ENCODE measurements at regions not wholly inside any gene's neighbourhood (a gene's known extent, or its start where the extent isn't known, plus 50 kb on each side); places are given as distances from the start of the nearest gene placed in this dataset.

DNA sequence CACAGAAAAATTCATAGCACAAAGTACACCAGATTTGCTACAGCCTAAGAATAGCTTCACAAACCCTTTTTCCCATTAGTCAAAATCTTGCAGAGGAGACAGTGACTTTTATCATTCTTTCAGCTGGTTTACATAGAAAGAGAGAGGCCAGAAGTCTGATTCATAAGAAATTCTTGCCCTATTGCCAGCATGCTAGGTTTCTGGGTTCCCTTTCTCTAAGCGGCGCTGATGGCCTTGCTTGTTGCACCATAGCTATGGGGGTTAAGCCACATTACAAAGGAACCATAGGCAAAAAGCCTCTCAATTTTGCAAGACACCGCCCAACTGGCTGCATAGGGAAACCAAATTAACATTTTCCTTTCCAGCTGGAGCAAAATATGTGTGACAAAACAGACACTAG, 87.4 kb downstream of the ZNF467 start:
- no peak for TF ChIP-seq MEF2A (IDR thresholded peaks at IDR 0.05; ENCODE audit: borderline replicate concordance, low read depth)
- TF ChIP-seq RAD21 (IDR thresholded peaks at IDR 0.05; ENCODE audit: low read length), result no peak
- Histone ChIP-seq H3K4me3 (ENCODE audit: low read depth in 2 of 2, low read length in 1 of 2) (no peak overlapping the region), H3F3A (replicated peaks; ENCODE audit: insufficient read depth) (no peaks in the 10 kb centered on the region), H3K36me3 (replicated peaks in 1 of 2; ENCODE audit: control insufficient read depth in 1 of 2, insufficient read depth in 2 of 2, low read length in 1 of 2) (no peaks in the 10 kb centered on the region), H3K4me1 (ENCODE audit: control insufficient read depth in 1 of 2, insufficient read depth in 2 of 2, low read depth in 1 of 2, low read length in 1 of 2) (no peaks in the 10 kb centered on the region; a peak in 1 of 4 replicates), H3K9me3 (no peaks in the 10 kb centered on the region), H3K79me2 (ENCODE audit: insufficient read depth) (no peaks in the 10 kb centered on the region), H3K9ac (no peak overlapping the region), H3K27me3 (ENCODE audit: insufficient read depth) (no peaks in the 10 kb centered on the region; the same call in 1 of the 2 replicates), H2AFZ (ENCODE audit: low read depth) (no peak overlapping the region), H3K27ac (ENCODE audit: low read depth in 2 of 2, low read length in 1 of 2) (no peak overlapping the region), H4K20me1 (ENCODE audit: insufficient read depth) (no peaks in the 10 kb centered on the region), H3K9me2 (no peaks in the 10 kb centered on the region), H3K4me2 (no peak overlapping the region)
- no peak for DNase-seq
- ChIA-PET CTCF (interaction anchor here (0.7 to 2.7 kb wide), 5 partner anchors 16 to 56 kb away, joined by 3 to 12 read pairs (median 4); no protein-coding TSS in a partner anchor), POLR2A (interaction anchor here (0.6 kb wide), 1 partner anchor 14 kb away, joined by 4 read pairs; no protein-coding TSS in a partner anchor)
- WGBS (ENCODE audit: low lambda C conversion rate), result 47% methylated on average over 3 of the region's 3 CpGs

GRCh38 chr7:149685455-149685854, 87.9 kb downstream of the ZNF467 start:
- H2AFZ ChIP-seq (ENCODE audit: low read depth), result no peak overlapping the region
- 86% methylated on average over 3 of the region's 3 CpGs for WGBS (ENCODE audit: low lambda C conversion rate)
- ChIA-PET POLR2A (interaction anchor here (0.6 kb wide), 1 partner anchor 14 kb away, joined by 4 read pairs; no protein-coding TSS in a partner anchor), CTCF (interaction anchor here (0.6 to 2.7 kb wide), 6 partner anchors 9 to 57 kb away, joined by 3 to 12 read pairs (median 6); no protein-coding TSS in a partner anchor)
- H3K27me3 ChIP-seq (ENCODE audit: insufficient read depth), result no peaks in the 10 kb centered on the region; the same call in 1 of the 2 replicates
- H3K4me3 ChIP-seq (ENCODE audit: low read depth in 2 of 2, low read length in 1 of 2), result no peak overlapping the region
- H3K79me2 ChIP-seq (ENCODE audit: insufficient read depth), result no peaks in the 10 kb centered on the region
- H3K9me3 ChIP-seq, result no peaks in the 10 kb centered on the region
- H3K9me2 ChIP-seq, result no peaks in the 10 kb centered on the region
- H3K27ac ChIP-seq (ENCODE audit: low read depth in 2 of 2, low read length in 1 of 2), result no peak overlapping the region
- H3K9ac ChIP-seq, result no peak overlapping the region
- H3F3A ChIP-seq (replicated peaks; ENCODE audit: insufficient read depth), result no peaks in the 10 kb centered on the region
- no peak for TF ChIP-seq CHD2 (IDR thresholded peaks at IDR 0.05; ENCODE audit: low read length, partially characterized antibody)
- TF ChIP-seq GATA2 (CRISPR knock-in tag; IDR thresholded peaks at IDR 0.05), result no peak
- TF ChIP-seq NRF1 (IDR thresholded peaks at IDR 0.05; ENCODE audit: low read depth, low read length), result no peak
- TF ChIP-seq FOXM1 (IDR thresholded peaks at IDR 0.05; ENCODE audit: low read depth), result no peak
- TF ChIP-seq EZH2phosphoT487 (IDR thresholded peaks at IDR 0.05; ENCODE audit: borderline replicate concordance, low read depth), result no peak
- TF ChIP-seq GABPA (IDR thresholded peaks at IDR 0.05; ENCODE audit: low read depth), result no peak
- no peak for TF ChIP-seq PBX3 (IDR thresholded peaks at IDR 0.05)
- no peak for DNase-seq
- no peaks in the 10 kb centered on the region for H3K4me1 ChIP-seq (ENCODE audit: control insufficient read depth in 1 of 2, insufficient read depth in 2 of 2, low read depth in 1 of 2, low read length in 1 of 2)
- no peaks in the 10 kb centered on the region for H4K20me1 ChIP-seq (ENCODE audit: insufficient read depth)
- H3K4me2 ChIP-seq, result no peak overlapping the region
- H3K36me3 ChIP-seq (replicated peaks in 1 of 2; ENCODE audit: control insufficient read depth in 1 of 2, insufficient read depth in 2 of 2, low read length in 1 of 2), result no peaks in the 10 kb centered on the region

- CTCF ChIA-PET, result interaction anchor here (0.9 to 2.7 kb wide), 7 partner anchors 12 to 59 kb away, joined by 4 to 12 read pairs (median 6); no protein-coding TSS in a partner anchor
- POLR2A ChIA-PET, result no interaction called here
- Histone ChIP-seq H3K27me3 (ENCODE audit: insufficient read depth) (no peaks in the 10 kb centered on the region; the same call in 1 of the 2 replicates), H3K9me3 (no peaks in the 10 kb centered on the region), H3K27ac (ENCODE audit: low read depth in 2 of 2, low read length in 1 of 2) (no peak overlapping the region), H3K4me1 (ENCODE audit: control insufficient read depth in 1 of 2, insufficient read depth in 2 of 2, low read depth in 1 of 2, low read length in 1 of 2) (no peaks in the 10 kb centered on the region), H3K36me3 (replicated peaks in 1 of 2; ENCODE audit: control insufficient read depth in 1 of 2, insufficient read depth in 2 of 2, low read length in 1 of 2) (no peaks in the 10 kb centered on the region), H3K4me3 (ENCODE audit: low read depth in 2 of 2, low read length in 1 of 2) (no peak overlapping the region), H3K4me2 (no peak overlapping the region), H3K79me2 (ENCODE audit: insufficient read depth) (no peaks in the 10 kb centered on the region), H2AFZ (ENCODE audit: low read depth) (no peak overlapping the region), H3F3A (replicated peaks; ENCODE audit: insufficient read depth) (no peaks in the 10 kb centered on the region), H3K9ac (no peak overlapping the region), H4K20me1 (ENCODE audit: insufficient read depth) (no peaks in the 10 kb centered on the region), H3K9me2 (no peaks in the 10 kb centered on the region)
- no peak for DNase-seq
- WGBS (ENCODE audit: low lambda C conversion rate), result 27% methylated on average over 2 of the region's 2 CpGs
- TF ChIP-seq RAD21 (IDR thresholded peaks at IDR 0.05; ENCODE audit: low read length) (no peak), FOSL2 (IDR thresholded peaks at IDR 0.05; ENCODE audit: borderline replicate concordance, low read depth) (no peak), REST (IDR thresholded peaks at IDR 0.05; ENCODE audit: low read depth, low read length) (no peak), IRF3 (IDR thresholded peaks at IDR 0.05; ENCODE audit: low read depth, low read length) (no peak)
Measured at GRCh38 chr7:149683898-149684297, 89.5 kb downstream of the ZNF467 start.
